ENCODE measurements at regions not wholly inside any gene's neighbourhood (a gene's known extent, or its start where the extent isn't known, plus 50 kb on each side); places are given as distances from the start of the nearest gene placed in this dataset.

DNA sequence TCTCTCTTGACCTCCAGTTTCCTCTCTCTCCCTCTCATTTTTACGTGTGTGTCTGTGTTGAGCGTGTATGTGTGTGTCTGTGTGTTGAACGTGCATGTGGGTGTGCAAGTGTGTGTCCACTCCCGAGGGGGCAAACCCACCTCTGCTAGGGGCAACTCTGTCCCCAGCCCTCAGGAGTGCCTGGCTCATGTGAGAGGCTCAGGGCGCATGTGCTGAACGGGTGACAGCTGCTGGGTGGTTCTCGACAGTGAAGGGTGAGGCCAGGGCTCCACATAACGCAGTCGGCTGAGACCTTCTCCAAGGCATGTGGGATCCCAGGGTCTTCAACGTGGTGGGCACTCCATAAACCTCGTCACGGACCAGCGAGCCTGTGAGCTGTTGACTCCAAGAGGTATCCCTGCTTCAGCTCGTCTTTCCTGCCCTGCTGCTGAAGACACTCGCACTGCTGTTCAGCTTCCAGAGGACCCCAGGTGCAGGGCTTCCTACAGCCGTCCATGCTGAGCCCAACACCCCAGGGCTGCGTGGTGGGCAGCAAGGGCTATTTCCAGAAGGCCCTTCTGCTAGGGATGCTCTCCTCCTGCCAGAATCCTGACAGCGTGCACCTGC, 361.6 kb upstream of the SHH start:
- no peak for DNase-seq

DNA sequence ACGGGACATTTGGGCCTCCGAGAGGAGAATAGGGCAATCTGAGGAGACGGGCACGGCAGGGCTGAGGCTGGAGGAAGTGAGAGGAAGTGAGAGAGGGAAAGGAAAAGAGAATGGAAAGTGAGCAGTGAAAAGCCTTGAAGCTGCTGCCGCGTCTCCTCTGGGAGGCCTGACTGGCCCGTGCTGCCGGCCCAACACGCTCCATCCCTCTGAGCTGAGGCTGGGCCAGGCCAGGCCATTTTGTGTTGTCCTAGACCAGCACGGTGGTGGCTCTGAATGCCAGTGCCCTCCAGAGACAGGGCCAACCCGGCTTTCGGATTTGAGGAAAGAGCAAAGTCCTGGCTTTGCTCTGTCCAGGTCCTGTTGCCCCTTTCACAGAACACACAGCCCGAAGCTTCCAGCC, 361.1 kb upstream of the SHH start:
- DNase-seq: no peak

DNA sequence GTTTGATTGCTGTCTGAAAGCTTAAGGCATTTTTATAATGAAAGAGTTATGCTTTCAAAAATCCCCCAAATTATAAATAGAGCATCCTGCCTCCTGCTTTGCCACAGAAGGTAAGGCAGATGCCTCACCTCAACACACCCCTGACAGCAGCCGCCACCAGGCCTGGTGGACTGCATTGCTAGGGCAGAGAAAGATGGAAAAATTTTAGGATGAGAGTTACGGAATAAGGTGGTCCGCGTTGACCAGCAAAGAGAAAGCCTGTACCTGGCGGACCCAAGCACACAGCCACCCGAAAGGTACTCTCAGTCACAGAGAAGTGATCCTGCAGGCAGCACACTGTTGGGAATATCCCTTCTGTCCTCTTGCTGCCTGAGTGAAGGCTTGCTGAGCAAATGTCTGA, 360.4 kb upstream of the SHH start:
- DNase-seq: no peak

DNA sequence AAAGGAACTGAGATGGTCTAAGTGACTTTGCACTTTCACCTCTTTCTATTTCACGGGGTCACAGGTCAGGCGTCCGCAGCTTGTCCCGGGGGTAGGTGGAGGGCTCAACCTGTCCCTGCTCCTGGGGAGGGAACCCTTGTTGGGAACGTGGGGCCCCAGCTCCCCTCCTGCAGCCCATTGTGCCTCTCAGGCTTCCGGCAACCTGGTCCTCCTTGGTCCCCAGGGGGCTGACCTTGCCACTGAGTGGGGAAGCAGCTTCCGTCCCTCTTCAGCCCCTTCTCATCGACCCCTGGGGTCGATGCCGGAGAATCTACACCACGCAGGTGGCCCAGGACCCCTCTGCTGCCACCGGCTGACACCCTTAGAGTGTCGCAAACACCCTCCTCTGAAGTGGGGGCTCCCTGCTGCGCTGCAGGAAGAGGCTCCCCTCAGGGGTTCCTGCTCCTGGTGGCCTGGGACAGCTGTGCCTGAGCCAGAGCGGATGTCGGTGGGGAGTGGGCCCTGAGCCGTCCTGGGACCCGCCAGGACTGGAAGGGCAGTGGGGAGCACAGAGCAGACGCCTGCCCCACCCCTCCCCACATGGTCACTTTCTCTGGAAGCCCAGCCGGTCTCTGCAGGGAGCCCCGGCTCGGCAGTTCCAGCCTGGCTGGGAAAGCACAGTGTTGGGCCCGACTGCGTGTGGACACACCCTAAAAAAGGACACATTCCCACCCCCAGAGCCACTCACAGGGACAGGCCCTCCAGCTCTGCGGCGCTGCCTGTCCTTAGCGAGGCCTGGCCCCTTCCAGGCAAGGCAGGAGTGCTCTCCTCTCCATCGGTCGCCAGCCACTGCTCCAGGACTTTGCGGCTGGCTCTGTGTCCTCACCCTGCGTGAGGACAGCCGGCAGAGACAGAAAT, 357.5 kb upstream of the SHH start:
- no peak for DNase-seq

DNA sequence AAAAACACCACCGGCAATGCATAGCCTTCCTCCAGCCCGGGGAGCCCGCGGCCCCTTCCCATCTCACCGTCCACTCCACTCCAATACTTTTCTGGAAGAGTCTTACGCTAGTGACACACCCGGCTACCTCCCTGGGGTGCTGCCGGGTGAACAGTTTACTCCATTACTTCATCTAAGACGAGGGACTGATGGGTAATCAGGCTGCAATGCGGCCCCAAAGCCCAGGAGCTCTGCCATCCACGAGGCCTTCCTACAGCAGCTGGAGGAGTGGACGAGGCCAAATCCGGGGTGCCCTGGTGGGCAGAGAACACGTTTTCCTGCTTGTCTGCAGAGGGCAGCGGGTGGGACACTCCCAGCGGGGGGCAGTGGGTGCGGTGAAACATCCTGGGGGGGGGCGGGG, 356.2 kb upstream of the SHH start:
- no peak for DNase-seq

DNA sequence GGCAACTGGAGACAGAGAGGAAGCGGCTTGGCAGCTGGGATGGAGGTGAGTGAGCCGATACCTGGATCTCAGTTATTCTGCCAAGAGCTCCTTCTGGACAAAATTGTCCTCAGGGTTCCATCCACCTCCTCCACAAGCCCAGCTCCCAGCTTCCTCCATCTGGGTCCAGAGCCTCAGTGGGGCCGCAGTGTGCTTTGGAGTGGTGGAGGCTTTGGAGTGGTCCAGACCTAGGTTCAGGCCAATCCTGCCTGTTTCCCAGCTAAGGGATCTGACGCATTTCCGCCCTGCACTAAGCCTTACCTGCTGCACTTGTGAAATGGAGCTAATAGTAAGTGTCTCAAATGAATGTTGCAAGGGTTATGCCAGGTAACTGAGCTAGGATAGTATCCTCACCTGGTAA, 355.7 kb upstream of the SHH start:
- no peak for DNase-seq

DNA sequence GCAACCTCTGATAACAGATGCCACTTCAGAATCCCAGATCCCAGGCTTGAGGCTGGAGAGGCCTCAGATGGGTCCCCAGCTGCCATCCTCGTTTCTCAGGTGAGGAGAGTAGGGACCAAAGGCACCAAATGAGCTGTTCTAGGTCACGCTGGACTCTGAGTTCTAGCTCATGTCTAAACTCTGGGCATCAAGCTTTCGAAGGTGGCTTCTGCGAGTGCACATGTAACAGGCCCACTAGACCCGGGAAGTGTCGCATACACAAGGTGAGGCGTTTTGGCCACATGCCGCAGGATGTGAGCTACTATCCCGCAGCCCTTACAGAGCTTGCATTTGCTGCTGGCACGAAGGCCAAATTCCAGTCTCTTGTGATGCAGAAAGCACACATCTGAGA, 355.1 kb upstream of the SHH start:
- no peak for DNase-seq

DNA sequence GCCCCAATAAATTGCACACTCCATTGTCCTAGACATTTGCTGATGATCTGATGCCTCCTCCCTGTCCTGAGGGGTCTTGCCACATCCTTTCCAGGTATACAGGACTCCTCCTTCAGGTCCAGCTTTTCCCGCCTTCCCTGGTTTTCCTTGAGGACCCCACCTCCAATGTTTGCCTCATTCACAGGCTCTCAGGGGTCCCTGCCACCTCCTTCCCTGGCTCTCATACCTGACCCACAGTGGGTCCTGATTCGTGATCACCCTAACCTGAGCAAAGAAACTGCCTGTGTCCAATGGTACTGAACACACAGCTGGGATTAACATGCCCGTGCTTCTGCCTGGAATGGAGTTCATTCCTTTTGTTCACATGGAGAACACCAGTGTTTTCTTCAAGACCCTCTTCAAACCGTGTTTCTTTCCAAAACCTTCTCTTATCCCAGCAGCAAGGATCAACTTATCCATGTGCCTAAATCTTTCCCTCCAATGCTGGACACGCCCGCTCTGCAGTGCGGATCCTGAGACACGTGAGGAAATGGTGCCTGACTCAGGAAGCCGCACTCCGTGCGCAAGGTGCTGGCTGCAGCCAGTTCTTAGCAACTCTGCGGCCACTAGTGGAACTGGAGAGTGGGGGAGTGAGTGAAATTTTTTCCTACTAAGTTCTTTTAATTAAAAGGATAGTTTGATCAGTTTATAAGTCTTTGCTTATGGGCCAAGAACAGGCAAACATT, 354.6 kb upstream of the SHH start:
- no peak for DNase-seq

DNA sequence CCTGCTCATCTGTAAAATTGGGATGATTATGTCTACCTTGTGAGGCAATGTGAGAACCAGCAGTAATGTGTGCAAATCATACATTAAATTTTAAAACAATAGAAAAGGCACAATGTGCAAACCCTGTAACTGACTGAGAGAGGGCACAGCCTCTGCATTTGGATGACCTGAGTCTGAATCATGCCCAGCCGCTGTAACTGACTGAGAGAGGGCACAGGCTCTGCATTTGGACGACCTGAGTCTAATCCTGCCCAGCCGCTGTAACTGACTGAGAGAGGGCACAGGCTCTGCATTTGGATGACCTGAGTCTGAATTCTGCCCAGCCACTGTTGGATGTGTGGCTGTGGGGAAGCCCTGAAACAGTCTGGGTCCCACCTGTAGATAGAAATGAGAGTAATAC, 351.5 kb upstream of the SHH start:
- DNase-seq: no peak

DNA sequence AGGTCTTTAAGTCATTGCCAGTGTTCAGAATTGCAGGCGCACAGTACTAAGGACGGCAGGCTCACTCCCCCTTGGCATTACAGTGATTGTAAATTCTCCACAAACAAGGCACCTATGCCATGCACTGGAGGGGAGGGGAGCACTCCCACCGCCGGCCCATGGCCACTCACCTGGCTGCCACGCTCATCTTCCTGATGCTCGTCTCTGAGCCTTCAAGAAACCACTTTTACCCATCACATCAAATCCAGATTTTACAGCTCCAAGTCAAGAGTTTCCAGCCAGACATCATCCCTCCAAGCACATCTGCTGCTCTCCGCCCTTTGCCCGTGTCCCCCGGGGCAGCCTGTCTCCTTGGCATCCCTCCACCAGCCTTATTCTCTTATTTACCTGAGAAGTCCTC, 350.2 kb upstream of the SHH start:
- no peak for DNase-seq

DNA sequence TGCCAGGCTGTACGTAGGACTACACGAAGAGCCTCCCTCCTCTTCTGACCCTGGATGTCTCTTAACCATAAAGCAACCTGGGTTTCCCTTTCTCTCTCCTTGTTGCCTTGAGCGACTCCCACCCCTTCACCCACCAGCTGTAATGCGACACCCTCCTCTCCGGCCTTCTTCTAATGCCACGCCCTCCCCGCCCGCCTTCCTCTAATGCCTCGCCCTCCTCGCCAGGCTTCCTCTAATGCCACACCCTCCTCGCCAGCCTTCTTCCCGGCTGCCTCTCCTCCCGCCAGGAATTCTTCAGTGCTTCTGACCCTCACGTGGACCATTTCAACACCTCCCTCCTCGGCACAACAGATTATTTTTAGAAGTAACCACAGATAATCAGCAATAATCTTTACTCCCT, 348.5 kb upstream of the SHH start:
- no peak for DNase-seq

DNA sequence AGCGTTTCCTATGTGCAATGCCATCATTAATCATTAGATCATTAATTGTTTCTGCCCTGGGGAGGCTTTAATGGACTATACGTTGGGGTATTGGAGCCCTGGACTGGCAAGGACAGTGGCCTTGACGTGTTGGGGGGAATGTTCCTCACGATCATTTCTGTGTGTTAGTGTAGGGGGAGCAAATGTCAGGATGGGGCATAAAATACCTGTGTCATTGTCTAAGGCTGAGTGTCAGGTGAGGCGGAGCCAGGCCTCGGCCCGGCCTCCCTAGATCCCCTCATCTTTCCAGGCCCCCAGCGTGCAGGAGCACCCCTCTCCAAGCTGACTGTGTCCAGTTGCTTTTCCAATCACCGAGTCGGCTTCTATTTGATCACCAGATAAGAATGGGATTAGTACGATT, 346.4 kb upstream of the SHH start:
- no peak for DNase-seq

DNA sequence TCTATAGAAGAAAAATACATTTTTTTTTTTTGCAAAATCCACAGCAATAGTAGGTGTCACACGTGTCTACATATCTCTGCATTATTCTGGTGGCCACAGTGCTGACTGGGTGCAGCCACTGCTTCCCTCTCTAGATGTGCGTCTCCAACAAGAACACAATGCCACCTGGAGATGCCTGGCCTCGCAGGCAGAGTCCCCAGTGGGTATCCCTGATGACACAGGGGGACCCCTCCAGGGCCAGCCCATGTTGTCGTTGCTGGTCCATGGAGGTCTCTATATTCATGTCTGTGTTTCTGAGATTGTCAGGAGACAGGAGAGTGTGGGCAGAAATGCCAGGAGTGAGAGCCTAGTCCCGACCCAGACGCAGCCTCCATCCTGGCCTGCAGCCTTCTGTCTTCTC, 345.9 kb upstream of the SHH start:
- DNase-seq: no peak

DNA sequence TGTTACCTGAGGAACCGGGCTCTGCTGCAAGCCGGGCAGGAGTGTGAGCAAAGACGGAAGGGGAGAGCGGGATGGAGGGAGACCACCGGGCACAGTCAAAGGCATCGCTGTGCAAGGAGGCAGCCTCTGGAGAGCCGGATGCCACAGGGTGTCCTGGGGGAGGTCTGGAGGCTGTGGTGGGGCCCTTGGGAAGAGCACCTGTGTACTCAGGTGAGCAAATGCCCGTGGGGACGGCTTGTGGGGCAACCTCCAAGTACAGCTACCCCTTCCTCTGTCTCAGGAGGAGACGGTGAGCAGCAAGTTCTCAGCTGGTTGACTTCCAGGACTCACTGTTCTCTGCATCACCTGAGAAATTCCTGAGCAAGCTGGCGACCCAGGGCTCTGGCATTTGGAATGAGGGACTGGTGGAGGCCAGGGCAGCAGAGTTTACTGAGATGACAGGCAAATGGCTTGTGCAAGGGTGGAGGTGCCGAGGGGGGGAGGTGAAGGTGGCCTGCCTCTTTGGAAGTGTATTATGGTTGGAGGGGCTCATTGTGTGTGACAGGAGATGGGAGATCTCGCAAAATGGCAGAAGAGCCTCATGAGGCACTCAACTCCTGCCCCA, 345.2 kb upstream of the SHH start:
- DNase-seq: no peak

DNA sequence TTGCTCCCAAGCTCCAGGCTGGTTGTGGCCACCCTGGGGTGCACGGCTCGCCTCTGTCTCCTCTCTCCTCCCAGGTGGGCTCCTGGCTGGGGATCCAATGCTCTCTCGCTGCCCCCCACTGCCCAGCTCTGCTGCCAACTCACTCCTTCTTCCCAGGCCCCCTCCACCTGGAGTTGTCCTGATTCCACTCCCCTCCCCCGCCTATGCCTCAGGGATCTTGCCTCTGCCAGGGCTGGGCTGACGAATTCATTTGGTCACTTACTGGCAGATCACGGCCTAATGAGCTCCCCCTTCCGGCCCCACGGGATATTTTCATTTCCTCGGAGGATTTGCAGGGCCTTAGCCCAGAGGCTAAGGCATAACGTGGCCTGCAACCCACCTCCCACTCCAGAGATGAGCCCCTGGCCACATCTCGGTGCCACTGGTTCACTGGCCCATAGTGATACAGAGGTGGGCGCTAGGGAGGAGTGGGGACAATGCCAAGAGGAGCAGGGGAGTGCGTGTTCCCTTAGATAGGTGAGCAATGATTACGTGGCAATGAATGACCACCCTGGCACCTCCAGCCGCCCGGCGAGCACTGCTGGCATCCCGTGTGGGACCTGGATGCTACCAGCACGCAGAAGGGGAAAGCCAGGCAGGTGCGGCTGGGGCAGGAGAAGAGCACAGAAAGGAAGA, 344.6 kb upstream of the SHH start:
- DNase-seq: no peak

DNA sequence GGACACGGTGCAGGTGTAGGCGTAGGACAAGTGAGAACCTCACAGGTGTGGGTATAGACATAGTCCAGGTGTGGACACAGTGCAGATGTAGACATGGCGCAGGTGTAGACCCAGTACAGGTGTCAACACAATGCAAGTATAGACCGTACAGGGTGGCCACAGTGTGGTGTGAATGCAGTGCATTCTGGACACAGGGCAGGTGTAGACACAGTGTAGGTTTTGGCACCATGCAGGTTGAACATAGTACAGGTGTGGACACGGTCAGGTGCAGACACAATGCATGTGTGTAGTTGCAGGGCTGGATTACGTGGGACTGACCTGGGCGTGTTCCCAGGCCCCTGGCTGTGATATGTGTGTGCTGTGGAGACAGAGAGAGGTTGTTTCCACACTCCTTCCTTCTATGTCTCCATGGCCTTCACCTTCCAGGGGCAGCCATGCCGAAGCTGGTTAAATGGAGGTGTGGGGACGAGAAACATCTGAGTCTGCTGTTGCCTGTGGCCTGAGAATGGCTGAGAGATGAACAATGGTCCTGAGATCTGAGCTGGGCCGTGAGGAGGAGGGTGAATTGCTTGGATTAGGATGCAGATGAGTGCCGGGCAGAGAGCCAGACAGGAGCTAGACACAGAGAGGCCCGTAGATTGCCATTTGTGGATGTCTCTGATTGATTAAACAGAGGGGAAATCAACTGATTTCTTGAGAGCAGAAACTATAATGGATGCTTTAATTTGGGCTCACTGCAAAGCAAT, 343.9 kb upstream of the SHH start:
- no peak for DNase-seq

DNA sequence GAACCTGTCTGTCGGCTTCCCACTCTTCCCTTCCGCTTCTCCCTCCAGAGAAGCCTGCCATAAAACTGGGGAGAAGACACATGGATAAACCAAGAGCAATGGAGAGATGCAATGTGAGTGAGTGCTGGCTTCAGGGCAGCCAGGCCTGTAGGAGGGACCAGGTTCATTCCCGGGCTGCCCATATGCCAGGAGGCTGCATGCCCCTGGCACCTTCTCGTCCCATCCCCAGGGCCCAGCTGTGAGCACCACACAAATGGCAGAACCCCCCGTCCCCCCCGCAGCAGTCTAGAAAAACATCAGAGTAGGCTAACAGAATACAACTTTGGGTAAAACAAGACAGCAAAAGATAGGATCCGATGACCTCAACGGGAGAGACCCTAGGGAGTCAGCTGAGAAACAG, 341.3 kb upstream of the SHH start:
- no peak for DNase-seq

DNA sequence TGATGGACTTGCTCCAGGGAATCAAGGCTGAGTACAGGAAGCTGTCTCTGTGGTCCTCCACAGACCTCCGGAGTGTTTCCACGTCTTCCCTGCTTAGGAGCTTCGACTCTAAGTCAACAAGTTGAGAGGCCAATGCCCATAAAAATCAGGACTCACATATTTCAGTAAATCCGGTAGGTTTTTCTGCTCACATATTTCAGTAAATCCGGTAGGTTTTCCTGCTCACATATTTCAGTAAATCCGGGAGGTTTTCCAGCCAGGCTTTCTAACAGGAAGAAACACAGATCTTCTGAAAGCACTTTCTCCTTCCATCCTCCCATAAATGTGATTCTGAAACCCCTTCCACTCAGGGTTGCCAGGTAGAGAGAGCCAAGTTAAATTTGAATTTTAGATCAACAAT, 340.1 kb upstream of the SHH start:
- DNase-seq: no peak

DNA sequence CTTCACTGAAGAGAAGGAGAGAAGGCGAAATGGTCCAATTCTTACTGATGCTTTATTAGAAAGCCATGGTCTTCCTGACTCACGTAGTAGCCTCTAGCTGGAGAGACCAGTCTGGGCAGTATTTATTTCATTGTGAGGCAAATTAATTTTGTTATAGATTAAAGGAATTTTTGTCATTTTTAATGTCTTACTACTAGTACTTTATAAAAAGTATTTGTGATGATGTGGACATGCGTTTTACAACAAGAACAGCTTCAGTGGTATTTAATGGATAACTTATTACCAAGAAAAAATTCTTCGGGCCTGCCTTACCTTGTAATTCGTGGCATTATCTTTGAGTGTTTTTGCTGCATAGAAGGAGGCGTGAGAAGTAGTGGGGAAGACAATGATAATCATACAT, 339.4 kb upstream of the SHH start:
- no peak for DNase-seq

DNA sequence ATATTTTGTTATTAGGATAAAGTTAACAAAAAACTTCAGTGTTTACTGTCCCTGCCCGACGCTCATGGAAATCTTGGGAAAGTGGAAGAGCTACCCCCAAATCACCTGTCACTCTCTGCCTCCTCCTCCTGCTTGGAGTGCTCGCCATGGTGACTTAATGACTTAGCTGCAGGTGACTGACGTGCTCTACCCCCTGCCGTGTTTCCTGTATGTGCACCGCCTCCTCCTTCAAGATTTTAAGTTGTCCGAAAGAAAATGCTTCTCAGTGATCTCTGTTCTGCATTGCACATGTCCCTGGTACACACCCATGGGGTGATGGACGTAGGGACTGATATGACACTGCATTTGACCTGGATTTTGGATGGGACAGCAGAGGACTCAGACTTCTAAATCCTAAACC, 338.8 kb upstream of the SHH start:
- no peak for DNase-seq

DNA sequence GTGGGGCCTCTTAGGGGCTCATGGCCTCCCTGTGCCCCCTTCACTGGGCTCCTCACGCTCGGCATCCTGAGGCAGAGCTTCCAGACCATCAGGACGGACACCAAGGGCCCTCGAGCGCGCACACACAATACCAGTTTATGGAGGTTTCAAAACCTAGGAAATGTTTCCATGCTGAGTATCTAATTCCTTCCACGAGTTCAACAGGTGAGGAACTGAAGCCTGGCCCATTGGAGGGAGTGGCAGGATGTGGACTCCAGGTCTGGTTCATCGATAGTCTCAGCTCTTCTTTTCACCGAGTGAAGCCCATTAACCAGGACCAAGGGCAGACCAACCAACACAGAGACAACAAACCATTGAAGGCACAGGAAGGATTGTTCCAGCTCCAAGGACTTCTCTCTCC, 336.7 kb upstream of the SHH start:
- no peak for DNase-seq

DNA sequence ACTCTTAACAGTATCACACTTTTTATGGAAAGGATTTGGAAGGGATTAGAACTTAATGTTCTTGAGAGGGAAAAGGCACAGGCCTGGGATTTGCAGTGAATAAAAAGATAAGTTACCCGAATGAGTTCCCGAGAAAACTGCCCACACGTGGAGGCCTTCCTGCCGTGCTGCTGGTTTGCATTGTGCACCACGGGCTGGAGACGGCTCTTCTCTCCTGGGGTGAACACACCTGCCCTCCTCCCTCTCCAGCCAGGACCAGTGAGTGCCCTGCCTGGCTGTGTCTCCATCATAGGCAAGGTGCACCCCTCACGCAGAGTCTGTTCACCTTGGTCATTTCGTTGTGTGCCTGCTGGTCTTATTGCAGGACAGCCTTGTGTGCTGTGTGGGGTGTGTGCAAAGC, 336.3 kb upstream of the SHH start:
- DNase-seq: no peak

Measured in CD4-positive, alpha-beta T cell treated with Interleukin-1 beta for 1 hour (primary cell).